HEK293 (cell line): ENCODE measurements at regions not wholly inside any gene's neighbourhood (a gene's known extent, or its start where the extent isn't known, plus 50 kb on each side); places are given as distances from the start of the nearest gene placed in this dataset.

Source experiments
- CTCF ChIP-seq: fragments of 450-650 bp; formaldehyde crosslinking; IDR thresholded peaks from 2 replicates; pipeline ENCODE4 v1.5.1; 2016; ENCODE audit warnings: missing biosample characterization, missing genetic modification characterization
- MYNN ChIP-seq: fragments of 450-650 bp; formaldehyde crosslinking; IDR thresholded peaks from 2 replicates; pipeline ENCODE4 v1.5.1; 2016; ENCODE audit warnings: missing biosample characterization, missing genetic modification characterization, borderline replicate concordance
- REPIN1 ChIP-seq: fragments of 450-650 bp; formaldehyde crosslinking; IDR thresholded peaks from 2 replicates; pipeline ENCODE4 v1.5.1; 2017; ENCODE audit warnings: missing biosample characterization, missing genetic modification characterization, low read depth
- ZBTB17 ChIP-seq: fragments of 450-650 bp; formaldehyde crosslinking; IDR thresholded peaks from 2 replicates; pipeline ENCODE4 v1.5.1; 2016; ENCODE audit warnings: missing biosample characterization, missing genetic modification characterization
- ZNF10 ChIP-seq: fragments of 450-650 bp; formaldehyde crosslinking; IDR thresholded peaks from 2 replicates; pipeline ENCODE4 v1.5.1; 2017; ENCODE audit warnings: missing biosample characterization, missing genetic modification characterization
- ZNF112 ChIP-seq: fragments of 450-650 bp; formaldehyde crosslinking; IDR thresholded peaks from 2 replicates; pipeline ENCODE4 v1.5.0; 2017; ENCODE audit warnings: missing biosample characterization, missing genetic modification characterization
- ZNF660 ChIP-seq: fragments of 450-650 bp; IDR thresholded peaks from 2 replicates; pipeline ENCODE4 v1.5.1; 2018; ENCODE audit warnings: missing biosample characterization, mild to moderate bottlenecking, missing genetic modification characterization
- ZNF670 ChIP-seq: fragments of 450-650 bp; formaldehyde crosslinking; IDR thresholded peaks from 2 replicates; pipeline ENCODE4 v1.5.1; 2016; ENCODE audit warnings: missing biosample characterization, missing genetic modification characterization, low read depth
- ZNF701 ChIP-seq: fragments of 450-650 bp; formaldehyde crosslinking; IDR thresholded peaks from 2 replicates; pipeline ENCODE4 v1.5.1; 2016; ENCODE audit warnings: missing biosample characterization, missing genetic modification characterization
- ZNF792 ChIP-seq: fragments of 450-650 bp; formaldehyde crosslinking; IDR thresholded peaks from 2 replicates; pipeline ENCODE4 v1.5.1; 2016; ENCODE audit warnings: missing biosample characterization, missing genetic modification characterization

DNA sequence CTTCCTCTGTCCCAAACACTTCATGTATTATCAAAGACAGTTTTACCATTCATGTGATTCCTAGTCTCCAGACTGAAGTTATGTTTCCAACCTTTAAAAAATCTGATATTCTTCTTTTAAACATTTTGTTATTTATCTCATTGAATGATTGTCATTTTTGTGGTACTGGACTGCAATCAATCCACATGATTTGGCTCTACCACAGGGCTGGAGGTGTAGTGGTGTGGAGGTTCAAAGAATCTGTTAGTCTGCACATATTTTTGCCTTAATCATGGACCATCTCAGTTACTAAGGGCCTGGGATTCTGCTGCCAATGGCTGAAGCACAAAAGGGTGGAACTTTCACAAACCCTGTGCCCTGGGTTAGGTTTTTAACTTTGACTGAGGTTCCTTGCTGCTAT, 164.1 kb upstream of the JAG1 start:
- TF ChIP-seq CTCF (tag by site-specific recombination) (no peak), REPIN1 (tag by site-specific recombination) (no peak), ZNF792 (tag by site-specific recombination) (no peak), ZNF10 (tag by site-specific recombination) (no peak), ZBTB17 (no peak), ZNF670 (no peak), ZNF701 (tag by site-specific recombination) (no peak), ZNF660 (tag by site-specific recombination) (no peak), ZNF112 (tag by site-specific recombination) (no peak), MYNN (tag by site-specific recombination) (no peak)
